SK-N-SH (cell line): ENCODE measurements at regions not wholly inside any gene's neighbourhood (a gene's known extent, or its start where the extent isn't known, plus 50 kb on each side); places are given as distances from the start of the nearest gene placed in this dataset.

Experiments
- CTCF ChIA-PET: fragments of 300-600, 350-600 bp; formaldehyde crosslinking; extraction: SDS; loops from one replicate; lab custom pipeline; 2021; lab: Yijun Ruan, JAX
- POLR2A ChIA-PET: fragments of 350-600 bp; sonication (Branson Sonifier 250); formaldehyde crosslinking; extraction: SDS; loops from one replicate; lab custom pipeline; 2020; ENCODE audit warnings: antibody characterized with exemption, inconsistent platforms; lab: Yijun Ruan, JAX
- DNase-seq: peaks from one replicate; pipeline ENCODE4 v3.0.0; 2012
- H2AFZ ChIP-seq: fragments of 200-600 bp; sonication (generic); 2 replicates; pipeline ENCODE4 v1.8.1; 2016; ENCODE audit warnings: antibody characterized with exemption, mild to moderate bottlenecking, low read depth
- H3F3A ChIP-seq: fragments of 200-600 bp; sonication (generic); replicated peaks from 2 replicates; pipeline ENCODE3; 2016; ENCODE audit warnings: antibody characterized with exemption, mild to moderate bottlenecking; ENCODE audit not compliant: insufficient read depth
- H3K27ac ChIP-seq, 2 experiments: fragments of 200-500 bp in 1 of 2; fragments of 200-600 bp in 1 of 2; sonication (Bioruptor generic) in 1 of 2; sonication (generic), shearing (Covaris generic) in 1 of 2; 2 replicates each; pipeline versions ENCODE4 v1.5.1 to v1.6.1; 2014 to 2016; ENCODE audit warnings: low read depth in 2 of 2, inconsistent platforms in 1 of 2, low read length in 1 of 2, mild to moderate bottlenecking in 1 of 2, mixed read lengths in 1 of 2
- H3K27me3 ChIP-seq: fragments of 200-600 bp; sonication (generic), shearing (Covaris generic); 2 replicates; pipeline ENCODE4 v1.6.1; 2016; ENCODE audit warnings: mixed run types; ENCODE audit not compliant: insufficient read depth
- H3K36me3 ChIP-seq, 2 experiments: fragments of 200-500 bp in 1 of 2; fragments of 200-600 bp in 1 of 2; sonication (Bioruptor generic) in 1 of 2; sonication (generic) in 1 of 2; replicated peaks in 1 of 2; 2 replicates each; pipeline versions ENCODE3 to v1.5.1; 2014 to 2016; ENCODE audit warnings: low read length in 1 of 2, mild to moderate bottlenecking in 1 of 2; ENCODE audit not compliant: insufficient read depth in 2 of 2, control insufficient read depth in 1 of 2
- H3K4me1 ChIP-seq, 2 experiments: fragments of 200-500 bp in 1 of 2; fragments of 200-600 bp in 1 of 2; sonication (Bioruptor generic) in 1 of 2; sonication (generic), shearing (Covaris generic) in 1 of 2; 2 replicates each; pipeline versions ENCODE4 v1.5.1 to v1.6.1; 2014 to 2016; ENCODE audit warnings: low read depth in 1 of 2, low read length in 1 of 2, mixed run types in 1 of 2; ENCODE audit not compliant: insufficient read depth in 2 of 2, control insufficient read depth in 1 of 2
- H3K4me2 ChIP-seq: fragments of 200-600 bp; sonication (generic), shearing (Covaris generic); 2 replicates; pipeline ENCODE4 v1.6.1; 2017; ENCODE audit warnings: mixed run types
- H3K4me3 ChIP-seq, 2 experiments: fragments of 200-500 bp in 1 of 2; fragments of 200-600 bp in 1 of 2; sonication (Bioruptor generic) in 1 of 2; sonication (generic), shearing (Covaris generic) in 1 of 2; 2 replicates each; pipeline versions ENCODE4 v1.5.1 to v1.8.1; 2014 to 2016; ENCODE audit warnings: low read depth in 2 of 2, inconsistent platforms in 1 of 2, low read length in 1 of 2, mild to moderate bottlenecking in 1 of 2, mixed read lengths in 1 of 2, moderate library complexity in 1 of 2
- H3K79me2 ChIP-seq: fragments of 200-600 bp; sonication (generic); 2 replicates; pipeline ENCODE4 v1.8.1; 2017; ENCODE audit warnings: mild to moderate bottlenecking; ENCODE audit not compliant: insufficient read depth
- H3K9ac ChIP-seq: fragments of 200-600 bp; sonication (generic); 2 replicates; pipeline ENCODE4 v1.6.1; 2017; ENCODE audit warnings: mixed run types
- H3K9me2 ChIP-seq: fragments of 200-600 bp; sonication (generic); 2 replicates; pipeline ENCODE4 v1.6.1; 2017; ENCODE audit warnings: mixed run types
- H3K9me3 ChIP-seq: fragments of 200-600 bp; sonication (generic); 2 replicates; pipeline ENCODE4 v1.6.1; 2017; ENCODE audit warnings: mixed run types, mild to moderate bottlenecking, moderate library complexity
- H4K20me1 ChIP-seq: fragments of 200-600 bp; sonication (generic); 2 replicates; pipeline ENCODE4 v1.6.1; 2017; ENCODE audit warnings: mild to moderate bottlenecking, mixed run types; ENCODE audit not compliant: insufficient read depth
- ELF1 ChIP-seq: IDR thresholded peaks from 2 replicates; pipeline ENCODE4 v1.4.0; 2012
- EP300 ChIP-seq, 2 experiments: IDR thresholded peaks; 2 replicates each; pipeline versions ENCODE4 v1.4.0 to v1.6.1; 2012; ENCODE audit warnings: borderline replicate concordance in 1 of 2, low read depth in 1 of 2, low read length in 1 of 2
- FOSL2 ChIP-seq: IDR thresholded peaks from 2 replicates; pipeline ENCODE4 v1.4.0; 2012; ENCODE audit warnings: low read depth, mild to moderate bottlenecking, moderate library complexity, borderline replicate concordance
- MEF2A ChIP-seq: IDR thresholded peaks from 2 replicates; pipeline ENCODE4 v1.4.0; 2012; ENCODE audit warnings: low read depth, borderline replicate concordance
- MXI1 ChIP-seq: IDR thresholded peaks from 2 replicates; pipeline ENCODE4 v1.6.1; 2012; ENCODE audit warnings: mild to moderate bottlenecking, low read depth, low read length, improper control_type of control experiment
- NFIC ChIP-seq: IDR thresholded peaks from 2 replicates; pipeline ENCODE4 v1.4.0; 2012; ENCODE audit warnings: borderline replicate concordance
- SIN3A ChIP-seq: IDR thresholded peaks from 2 replicates; pipeline ENCODE4 v1.6.1; 2012; ENCODE audit warnings: low read depth, mild to moderate bottlenecking, low read length, moderate library complexity, borderline replicate concordance
- SMC3 ChIP-seq: IDR thresholded peaks from 2 replicates; pipeline ENCODE4 v1.6.1; 2012; ENCODE audit warnings: low read depth, low read length, improper control_type of control experiment
- TCF12 ChIP-seq: IDR thresholded peaks from 2 replicates; pipeline ENCODE4 v1.4.0; 2012
- WGBS: methylation state at CpG from one replicate; pipeline ENCODE4 v1.1.6; 2017; ENCODE audit warnings: low lambda C conversion rate; 5-methylcytosine and 5-hydroxymethylcytosine counted together
- TF ChIP-seq, protein P1 (sequence below): IDR thresholded peaks from 2 replicates; pipeline ENCODE4; 2012
- TF ChIP-seq, protein P2 (sequence below): IDR thresholded peaks from 2 replicates; pipeline ENCODE4 v1.4.0; 2012; ENCODE audit warnings: low read depth, borderline replicate concordance
- TF ChIP-seq, protein P3 (sequence below): IDR thresholded peaks from 2 replicates; pipeline ENCODE4 v1.6.1; 2012; ENCODE audit warnings: mild to moderate bottlenecking, low read depth, low read length, moderate library complexity

DNA sequence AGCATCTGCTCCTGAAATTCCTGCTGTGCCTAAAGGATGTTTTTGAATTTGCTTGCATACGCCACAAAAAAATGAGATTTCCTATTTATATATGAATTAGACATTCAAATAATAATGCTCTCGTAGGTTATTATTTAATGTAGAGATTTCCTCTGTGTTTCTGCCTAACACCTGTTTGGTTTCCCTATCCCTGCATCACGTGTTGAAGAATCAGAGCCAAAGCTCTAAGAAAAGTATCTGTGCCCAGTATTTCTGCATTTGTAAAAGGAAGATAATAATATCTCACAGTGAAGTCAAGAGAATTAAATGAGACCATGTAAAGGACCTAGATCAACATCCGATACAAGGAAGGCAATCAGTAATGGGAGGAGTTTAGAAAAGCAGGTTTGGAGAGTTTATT lies 179.5 kb downstream of the HNRNPD start:
- H3F3A ChIP-seq = no peaks in the 10 kb centered on the region
- no peak overlapping the region for H3K9ac ChIP-seq
- ChIA-PET POLR2A (no interaction called here), CTCF (no interaction called here)
- H3K4me3 ChIP-seq = no peak overlapping the region
- WGBS = 2% methylated on average over 4 of the region's 4 CpGs
- H3K9me3 ChIP-seq = no peaks in the 10 kb centered on the region
- H3K27me3 ChIP-seq = peaks cover 4% of the 10 kb centered on the region; the same call in 1 of the 2 replicates
- no peaks in the 10 kb centered on the region for H3K9me2 ChIP-seq
- no peaks in the 10 kb centered on the region for H3K4me1 ChIP-seq
- H4K20me1 ChIP-seq = no peaks in the 10 kb centered on the region
- no peak overlapping the region for H3K4me2 ChIP-seq
- DNase-seq = no peak
- no peaks in the 10 kb centered on the region for H3K79me2 ChIP-seq
- no peak overlapping the region for H3K27ac ChIP-seq
- no peak overlapping the region for H2AFZ ChIP-seq
- TF ChIP-seq EP300 (IDR thresholded peaks at IDR 0.05; ENCODE audit: borderline replicate concordance in 1 of 2, low read depth in 1 of 2, low read length in 1 of 2) (no peak), NFIC (no peak), MEF2A (no peak)
- TF ChIP-seq, protein P1, sequence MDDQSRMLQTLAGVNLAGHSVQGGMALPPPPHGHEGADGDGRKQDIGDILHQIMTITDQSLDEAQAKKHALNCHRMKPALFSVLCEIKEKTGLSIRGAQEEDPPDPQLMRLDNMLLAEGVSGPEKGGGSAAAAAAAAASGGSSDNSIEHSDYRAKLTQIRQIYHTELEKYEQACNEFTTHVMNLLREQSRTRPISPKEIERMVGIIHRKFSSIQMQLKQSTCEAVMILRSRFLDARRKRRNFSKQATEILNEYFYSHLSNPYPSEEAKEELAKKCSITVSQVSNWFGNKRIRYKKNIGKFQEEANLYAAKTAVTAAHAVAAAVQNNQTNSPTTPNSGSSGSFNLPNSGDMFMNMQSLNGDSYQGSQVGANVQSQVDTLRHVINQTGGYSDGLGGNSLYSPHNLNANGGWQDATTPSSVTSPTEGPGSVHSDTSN = no peak
- H3K36me3 ChIP-seq = no peaks in the 10 kb centered on the region

DNA sequence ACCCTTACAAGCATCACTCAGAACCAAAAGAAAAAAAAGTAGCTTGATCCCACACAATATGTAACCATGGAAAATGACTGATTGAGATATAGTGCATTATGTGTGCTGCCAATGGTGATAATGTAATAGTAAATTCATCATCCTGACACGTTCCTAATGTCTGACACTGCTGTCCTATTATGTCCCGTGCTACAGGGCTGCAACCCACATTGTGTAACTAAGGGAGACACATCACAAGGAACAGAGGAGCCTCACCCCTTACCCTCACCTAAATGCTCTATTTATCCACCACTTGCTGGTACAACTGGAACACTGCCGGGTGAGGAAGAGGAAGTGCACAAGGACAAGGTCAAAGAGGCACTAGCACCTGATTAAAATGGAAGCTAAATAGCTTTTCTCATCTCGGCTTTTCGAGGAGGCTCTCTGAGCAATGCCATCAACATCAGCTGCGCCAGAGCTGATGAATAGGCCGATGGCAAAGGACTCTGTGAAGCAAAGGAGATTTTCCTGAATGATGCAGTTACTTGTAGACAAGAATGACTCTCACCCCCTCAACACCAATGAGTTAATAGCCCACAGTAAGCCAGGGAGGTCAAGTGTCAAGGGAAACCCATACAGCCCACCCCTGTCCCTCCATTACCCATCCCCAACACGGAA lies 181.6 kb downstream of the HNRNPD start:
- no peak for TF ChIP-seq SMC3
- no peak for TF ChIP-seq EP300 (IDR thresholded peaks at IDR 0.05; ENCODE audit: borderline replicate concordance in 1 of 2, low read depth in 1 of 2, low read length in 1 of 2)
- TF ChIP-seq TCF12 = no peak
- no peak for TF ChIP-seq NFIC
- no peak for TF ChIP-seq FOSL2
- TF ChIP-seq SIN3A = no peak
- TF ChIP-seq, protein P2, sequence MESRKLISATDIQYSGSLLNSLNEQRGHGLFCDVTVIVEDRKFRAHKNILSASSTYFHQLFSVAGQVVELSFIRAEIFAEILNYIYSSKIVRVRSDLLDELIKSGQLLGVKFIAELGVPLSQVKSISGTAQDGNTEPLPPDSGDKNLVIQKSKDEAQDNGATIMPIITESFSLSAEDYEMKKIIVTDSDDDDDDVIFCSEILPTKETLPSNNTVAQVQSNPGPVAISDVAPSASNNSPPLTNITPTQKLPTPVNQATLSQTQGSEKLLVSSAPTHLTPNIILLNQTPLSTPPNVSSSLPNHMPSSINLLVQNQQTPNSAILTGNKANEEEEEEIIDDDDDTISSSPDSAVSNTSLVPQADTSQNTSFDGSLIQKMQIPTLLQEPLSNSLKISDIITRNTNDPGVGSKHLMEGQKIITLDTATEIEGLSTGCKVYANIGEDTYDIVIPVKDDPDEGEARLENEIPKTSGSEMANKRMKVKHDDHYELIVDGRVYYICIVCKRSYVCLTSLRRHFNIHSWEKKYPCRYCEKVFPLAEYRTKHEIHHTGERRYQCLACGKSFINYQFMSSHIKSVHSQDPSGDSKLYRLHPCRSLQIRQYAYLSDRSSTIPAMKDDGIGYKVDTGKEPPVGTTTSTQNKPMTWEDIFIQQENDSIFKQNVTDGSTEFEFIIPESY = no peak
- TF ChIP-seq, protein P3, sequence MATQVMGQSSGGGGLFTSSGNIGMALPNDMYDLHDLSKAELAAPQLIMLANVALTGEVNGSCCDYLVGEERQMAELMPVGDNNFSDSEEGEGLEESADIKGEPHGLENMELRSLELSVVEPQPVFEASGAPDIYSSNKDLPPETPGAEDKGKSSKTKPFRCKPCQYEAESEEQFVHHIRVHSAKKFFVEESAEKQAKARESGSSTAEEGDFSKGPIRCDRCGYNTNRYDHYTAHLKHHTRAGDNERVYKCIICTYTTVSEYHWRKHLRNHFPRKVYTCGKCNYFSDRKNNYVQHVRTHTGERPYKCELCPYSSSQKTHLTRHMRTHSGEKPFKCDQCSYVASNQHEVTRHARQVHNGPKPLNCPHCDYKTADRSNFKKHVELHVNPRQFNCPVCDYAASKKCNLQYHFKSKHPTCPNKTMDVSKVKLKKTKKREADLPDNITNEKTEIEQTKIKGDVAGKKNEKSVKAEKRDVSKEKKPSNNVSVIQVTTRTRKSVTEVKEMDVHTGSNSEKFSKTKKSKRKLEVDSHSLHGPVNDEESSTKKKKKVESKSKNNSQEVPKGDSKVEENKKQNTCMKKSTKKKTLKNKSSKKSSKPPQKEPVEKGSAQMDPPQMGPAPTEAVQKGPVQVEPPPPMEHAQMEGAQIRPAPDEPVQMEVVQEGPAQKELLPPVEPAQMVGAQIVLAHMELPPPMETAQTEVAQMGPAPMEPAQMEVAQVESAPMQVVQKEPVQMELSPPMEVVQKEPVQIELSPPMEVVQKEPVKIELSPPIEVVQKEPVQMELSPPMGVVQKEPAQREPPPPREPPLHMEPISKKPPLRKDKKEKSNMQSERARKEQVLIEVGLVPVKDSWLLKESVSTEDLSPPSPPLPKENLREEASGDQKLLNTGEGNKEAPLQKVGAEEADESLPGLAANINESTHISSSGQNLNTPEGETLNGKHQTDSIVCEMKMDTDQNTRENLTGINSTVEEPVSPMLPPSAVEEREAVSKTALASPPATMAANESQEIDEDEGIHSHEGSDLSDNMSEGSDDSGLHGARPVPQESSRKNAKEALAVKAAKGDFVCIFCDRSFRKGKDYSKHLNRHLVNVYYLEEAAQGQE = no peak
- no peak for TF ChIP-seq MXI1
- no peak for TF ChIP-seq ELF1
- TF ChIP-seq, all 33 proteins: peak for 0
- ChIA-PET CTCF (no interaction called here), POLR2A (no interaction called here)
- Histone ChIP-seq H3K9me3 (no peaks in the 10 kb centered on the region), H3F3A (no peaks in the 10 kb centered on the region), H3K9ac (no peak overlapping the region), H3K27ac (no peak overlapping the region), H3K4me3 (no peak overlapping the region), H3K36me3 (no peaks in the 10 kb centered on the region), H3K9me2 (no peaks in the 10 kb centered on the region), H3K4me2 (no peak overlapping the region), H3K4me1 (no peaks in the 10 kb centered on the region), H2AFZ (no peak overlapping the region), H3K79me2 (no peaks in the 10 kb centered on the region), H3K27me3 (peaks cover 4% of the 10 kb centered on the region; the same call in 1 of the 2 replicates), H4K20me1 (no peaks in the 10 kb centered on the region)
- DNase-seq = no peak
- 0% methylated on average over 8 of the region's 8 CpGs for WGBS
